H9 (cell line): ENCODE measurements at regions not wholly inside any gene's neighbourhood (a gene's known extent, or its start where the extent isn't known, plus 50 kb on each side); places are given as distances from the start of the nearest gene placed in this dataset.

Experiments
- DNase-seq: peaks from one replicate; pipeline ENCODE4 v3.0.0-alpha.2; 2017
- H2AFZ ChIP-seq: one replicate; pipeline ENCODE4 v1.6.1; 2013; ENCODE audit warnings: mild to moderate bottlenecking, low read length, control low read depth, moderate library complexity
- H2AK5ac ChIP-seq: 2 replicates; pipeline ENCODE4 v1.6.1; 2013; ENCODE audit warnings: low read length, control low read depth, mixed read lengths; ENCODE audit not compliant: insufficient read length
- H2BK120ac ChIP-seq: one replicate; pipeline ENCODE4 v1.6.1; 2013; ENCODE audit warnings: low read depth, mild to moderate bottlenecking, low read length, control low read depth, inconsistent platforms; ENCODE audit not compliant: poor library complexity, severe bottlenecking
- H2BK12ac ChIP-seq: 2 replicates; pipeline ENCODE4 v1.6.1; 2013; ENCODE audit warnings: low read length, control low read depth, mixed read lengths, low read depth; ENCODE audit not compliant: insufficient read length
- H2BK15ac ChIP-seq: 2 replicates; pipeline ENCODE4 v1.6.1; 2013; ENCODE audit warnings: low read depth, low read length, control low read depth
- H2BK20ac ChIP-seq: one replicate; pipeline ENCODE4 v1.6.1; 2013; ENCODE audit warnings: low read depth, mild to moderate bottlenecking, low read length, control low read depth, inconsistent platforms; ENCODE audit not compliant: poor library complexity, severe bottlenecking
- H2BK5ac ChIP-seq: 2 replicates; pipeline ENCODE4 v1.6.1; 2013; ENCODE audit warnings: low read length, control low read depth, mixed read lengths; ENCODE audit not compliant: insufficient read length
- H3K14ac ChIP-seq: 2 replicates; pipeline ENCODE4 v1.6.1; 2013; ENCODE audit warnings: low read length, control low read depth; ENCODE audit not compliant: insufficient read depth
- H3K18ac ChIP-seq: 2 replicates; pipeline ENCODE4 v1.6.1; 2013; ENCODE audit warnings: low read depth, mild to moderate bottlenecking, mixed read lengths, low read length, control low read depth; ENCODE audit not compliant: insufficient read length
- H3K23ac ChIP-seq: 2 replicates; pipeline ENCODE4 v1.6.1; 2013; ENCODE audit warnings: low read length, control low read depth, mixed read lengths, low read depth; ENCODE audit not compliant: insufficient read length
- H3K23me2 ChIP-seq: 2 replicates; pipeline ENCODE4 v1.6.1; 2013; ENCODE audit warnings: low read depth, mild to moderate bottlenecking, mixed read lengths, low read length, control low read depth; ENCODE audit not compliant: insufficient read length, poor library complexity, severe bottlenecking
- H3K27ac ChIP-seq: 2 replicates; pipeline ENCODE4 v1.5.1; 2013; ENCODE audit warnings: low read length, control low read depth, mixed read lengths, low read depth; ENCODE audit not compliant: insufficient read length
- H3K27me3 ChIP-seq: 2 replicates; pipeline ENCODE4 v1.6.1; 2013; ENCODE audit warnings: low read length, control low read depth, inconsistent platforms; ENCODE audit not compliant: insufficient read depth
- H3K4ac ChIP-seq: 2 replicates; pipeline ENCODE4 v1.6.1; 2013; ENCODE audit warnings: low read depth, mild to moderate bottlenecking, control low read depth, inconsistent platforms, low read length, moderate library complexity
- H3K4me1 ChIP-seq: 2 replicates; pipeline ENCODE4 v1.6.1; 2013; ENCODE audit warnings: low read length, control low read depth, inconsistent platforms; ENCODE audit not compliant: insufficient read depth
- H3K4me2 ChIP-seq: 2 replicates; pipeline ENCODE4 v1.6.1; 2013; ENCODE audit warnings: low read length, control low read depth, mixed read lengths; ENCODE audit not compliant: insufficient read length, insufficient read depth
- H3K56ac ChIP-seq: 2 replicates; pipeline ENCODE4 v1.6.1; 2013; ENCODE audit warnings: low read depth, mild to moderate bottlenecking, mixed read lengths, low read length, control low read depth; ENCODE audit not compliant: insufficient read length
- H3K79me1 ChIP-seq: 2 replicates; pipeline ENCODE4 v1.6.1; 2013; ENCODE audit warnings: low read depth, mild to moderate bottlenecking, moderate library complexity, low read length, control low read depth, inconsistent platforms; ENCODE audit not compliant: insufficient read depth, poor library complexity, severe bottlenecking
- H3K79me2 ChIP-seq: 2 replicates; pipeline ENCODE4 v1.6.1; 2013; ENCODE audit warnings: low read length, control low read depth, inconsistent platforms; ENCODE audit not compliant: insufficient read depth
- H3K9ac ChIP-seq: 2 replicates; pipeline ENCODE4 v1.6.1; 2013; ENCODE audit warnings: low read length, control low read depth, mixed read lengths; ENCODE audit not compliant: insufficient read length; ENCODE audit errors: extremely low read depth
- H3K9me3 ChIP-seq: one replicate; pipeline ENCODE4 v1.6.1; 2013; ENCODE audit warnings: low read depth, low read length, inconsistent platforms; ENCODE audit not compliant: control insufficient read depth
- H3T11ph ChIP-seq: one replicate; pipeline ENCODE4 v1.6.1; 2013; ENCODE audit warnings: mild to moderate bottlenecking, low read length, control low read depth, inconsistent platforms
- H4K20me1 ChIP-seq: one replicate; pipeline ENCODE4 v1.6.1; 2013; ENCODE audit not compliant: control insufficient read depth, insufficient read length, insufficient read depth
- H4K5ac ChIP-seq: 2 replicates; pipeline ENCODE4 v1.6.1; 2013; ENCODE audit warnings: low read depth, mild to moderate bottlenecking, mixed read lengths, low read length, control low read depth; ENCODE audit not compliant: insufficient read length
- H4K8ac ChIP-seq: replicated peaks from 2 replicates; pipeline ENCODE4 v1.6.1; 2013; ENCODE audit warnings: low read length, control low read depth, mixed read lengths, low read depth; ENCODE audit not compliant: insufficient read length
- H4K91ac ChIP-seq: 2 replicates; pipeline ENCODE4 v1.6.1; 2013; ENCODE audit warnings: low read depth, mild to moderate bottlenecking, moderate library complexity, mixed read lengths, low read length, control low read depth; ENCODE audit not compliant: insufficient read length
- H3K27ac Mint-ChIP-seq, 3 experiments: 2 replicates in 2 of 3; 3 replicates in 1 of 3; pipeline ENCODE4 v1.8.0; 2020 to 2021; ENCODE audit warnings: mixed read lengths in 3 of 3, mild to moderate bottlenecking in 1 of 3, moderate library complexity in 1 of 3
- H3K27me3 Mint-ChIP-seq: 2 replicates; pipeline ENCODE4 v1.8.0; 2021; ENCODE audit warnings: low read depth, mild to moderate bottlenecking, moderate library complexity, mixed read lengths
- H3K36me3 Mint-ChIP-seq, 3 experiments: 2 replicates in 2 of 3; 3 replicates in 1 of 3; pipeline ENCODE4 v1.8.0; 2020 to 2021; ENCODE audit warnings: low read depth in 3 of 3, mixed read lengths in 3 of 3; ENCODE audit not compliant: insufficient read depth in 1 of 3
- H3K4me1 Mint-ChIP-seq, 2 experiments: 2 replicates each; pipeline ENCODE4 v1.8.0; 2020; ENCODE audit warnings: mixed read lengths in 2 of 2
- H3K4me3 Mint-ChIP-seq, 2 experiments: 2 replicates in 1 of 2; 3 replicates in 1 of 2; pipeline ENCODE4 v1.8.0; 2020 to 2021; ENCODE audit warnings: mild to moderate bottlenecking in 2 of 2, mixed read lengths in 2 of 2, moderate library complexity in 1 of 2
- H3K9me3 Mint-ChIP-seq, 2 experiments: 2 replicates in 1 of 2; 3 replicates in 1 of 2; pipeline ENCODE4 v1.8.0; 2020; ENCODE audit warnings: mild to moderate bottlenecking in 2 of 2, mixed read lengths in 2 of 2, moderate library complexity in 1 of 2
- CTCF ChIP-seq: fragments of 200-600 bp; sonication (generic); conservative IDR thresholded peaks from 3 replicates; pipeline ENCODE4 v1.8.0; 2021; ENCODE audit warnings: antibody characterized with exemption, mild to moderate bottlenecking
- WGBS: extraction: QIAGEN DNeasy Blood & Tissue Kit; methylation state at CpG from one replicate; pipeline ENCODE4 v1.1.7; 2013; ENCODE audit warnings: missing lambda C conversion rate, low lambda C conversion rate, mixed read lengths; ENCODE audit not compliant: insufficient read length; ENCODE audit errors: extremely low coverage; 5-methylcytosine and 5-hydroxymethylcytosine counted together

- Histone ChIP-seq H3K27me3 (no peaks in the 10 kb centered on the region), H3K27ac (no peak overlapping the region), H3K79me2 (no peaks in the 10 kb centered on the region), H3K9me3 (no peaks in the 10 kb centered on the region), H2BK12ac (no peak overlapping the region), H3K14ac (no peak overlapping the region), H3K23me2 (no peaks in the 10 kb centered on the region), H3K4me2 (no peak overlapping the region), H2AFZ (no peak overlapping the region), H3T11ph (no peak overlapping the region), H2BK15ac (no peak overlapping the region), H4K91ac (no peak overlapping the region), H3K23ac (no peak overlapping the region), H3K79me1 (no peaks in the 10 kb centered on the region), H2BK20ac (no peak overlapping the region), H4K20me1 (no peaks in the 10 kb centered on the region), H4K8ac (no peak overlapping the region), H3K9ac (no peak overlapping the region), H2BK120ac (no peak overlapping the region), H4K5ac (no peak overlapping the region), H3K18ac (no peak overlapping the region), H2BK5ac (no peak overlapping the region), H3K56ac (no peak overlapping the region), H3K4ac (no peak overlapping the region), H3K4me1 (no peaks in the 10 kb centered on the region), H2AK5ac (no peak overlapping the region)
- Mint-ChIP-seq H3K4me1 (no peaks in the 10 kb centered on the region), H3K27ac (no peak overlapping the region), H3K4me3 (no peak overlapping the region), H3K36me3 (no peaks in the 10 kb centered on the region), H3K27me3 (no peaks in the 10 kb centered on the region), H3K9me3 (no peaks in the 10 kb centered on the region)
- DNase-seq = no peak
- 100% methylated on average over 1 of the region's 2 CpGs for WGBS
- TF ChIP-seq CTCF = no peak
These were observed 213.3 kb downstream of the DTHD1 start for GRCh38 chr4:36494747-36495146.
